HCT116 (cell line): ENCODE measurements at regions not wholly inside any gene's neighbourhood (a gene's known extent, or its start where the extent isn't known, plus 50 kb on each side); places are given as distances from the start of the nearest gene placed in this dataset.

ENCODE experiments used
- ATF3 ChIP-seq: IDR thresholded peaks from 2 replicates; pipeline ENCODE4 v1.6.1; 2012
- CTCF ChIP-seq, 3 experiments: fragments of 200-600 bp in 1 of 3; sonication (generic) in 1 of 3; IDR thresholded peaks in 2 of 3; conservative IDR thresholded peaks in 1 of 3; 2 replicates each; pipeline ENCODE4 v1.5.1; 2012 to 2017; ENCODE audit warnings: low read depth in 2 of 3, low read length in 2 of 3, antibody characterized with exemption in 1 of 3, borderline replicate concordance in 1 of 3, control low read depth in 1 of 3, mild to moderate bottlenecking in 1 of 3, mixed read lengths in 1 of 3, mixed run types in 1 of 3, moderate library complexity in 1 of 3; ENCODE audit not compliant: insufficient read depth in 1 of 3
- EZH2phosphoT487 ChIP-seq: fragments of 200-600 bp; IDR thresholded peaks from 2 replicates; pipeline ENCODE4 v1.6.1; 2018; ENCODE audit warnings: antibody characterized with exemption, borderline replicate concordance
- FOSL1 ChIP-seq: IDR thresholded peaks from 2 replicates; pipeline ENCODE4 v1.6.1; 2012; ENCODE audit warnings: low read depth
- POLR2A ChIP-seq: IDR thresholded peaks from 2 replicates; pipeline ENCODE4 v1.7.0; 2011; ENCODE audit warnings: borderline replicate concordance; ENCODE audit not compliant: insufficient read depth, insufficient read length; ENCODE audit errors: extremely low read depth
- POLR2AphosphoS5 ChIP-seq: IDR thresholded peaks from 2 replicates; pipeline ENCODE4 v1.6.1; 2011; ENCODE audit warnings: mild to moderate bottlenecking, low read depth, low read length, moderate library complexity
- RAD21 ChIP-seq: IDR thresholded peaks from 2 replicates; pipeline ENCODE4 v1.6.1; 2012; ENCODE audit warnings: low read depth, mild to moderate bottlenecking
- SP1 ChIP-seq: IDR thresholded peaks from 2 replicates; pipeline ENCODE4 v1.6.1; 2012; ENCODE audit warnings: low read depth
- TCF7L2 ChIP-seq: IDR thresholded peaks from 2 replicates; pipeline ENCODE4 v1.7.0; 2011; ENCODE audit warnings: borderline replicate concordance, inconsistent platforms; ENCODE audit not compliant: insufficient read depth, insufficient read length; ENCODE audit errors: extremely low read depth
- YY1 ChIP-seq: IDR thresholded peaks from 2 replicates; pipeline ENCODE4 v1.6.1; 2011; ENCODE audit warnings: low read length, low read depth, moderate library complexity, mild to moderate bottlenecking; ENCODE audit not compliant: insufficient replicate concordance; ENCODE audit errors: extremely low read depth
- ZNF274 ChIP-seq: fragments of 200-500 bp; sonication (Bioruptor generic); IDR thresholded peaks from 2 replicates; pipeline ENCODE4 v1.6.1; 2014; ENCODE audit warnings: mild to moderate bottlenecking, low read depth, low read length, inconsistent platforms

- TF ChIP-seq RAD21, result no peak
- no peak for TF ChIP-seq POLR2A
- no peak for TF ChIP-seq TCF7L2
- TF ChIP-seq YY1, result no peak
- TF ChIP-seq FOSL1, result no peak
- no peak for TF ChIP-seq ZNF274
- no peak for TF ChIP-seq CTCF (IDR thresholded peaks at IDR 0.05 in 2 of 3, conservative IDR thresholded peaks at IDR 0.05 in 1 of 3; ENCODE audit: borderline replicate concordance in 1 of 3, insufficient read depth in 1 of 3, low read depth in 2 of 3, low read length in 2 of 3)
- TF ChIP-seq EZH2phosphoT487, result no peak
- TF ChIP-seq ATF3, result no peak
- no peak for TF ChIP-seq POLR2AphosphoS5
- TF ChIP-seq SP1, result no peak
Observed at GRCh38 chr3:167148136-167148535, 232.0 kb downstream of the ZBBX start.
